Smooth muscle cell (in vitro differentiated cells): ENCODE measurements at regions not wholly inside any gene's neighbourhood (a gene's known extent, or its start where the extent isn't known, plus 50 kb on each side); places are given as distances from the start of the nearest gene placed in this dataset.

Experiments
- DNase-seq: peaks from one replicate; lab custom pipeline; 2025; ENCODE audit not compliant: unreplicated experiment; lab: John Stamatoyannopoulos, UW
- H2AFZ ChIP-seq: fragments of 200-600 bp; sonication (generic); 2 replicates; pipeline ENCODE4 v1.6.0; 2016; ENCODE audit warnings: antibody characterized with exemption, low read depth, mild to moderate bottlenecking
- H3F3A ChIP-seq: fragments of 200-600 bp; sonication (generic); 2 replicates; pipeline ENCODE4 v1.6.0; 2017; ENCODE audit warnings: antibody characterized with exemption, low read depth
- H3K27ac ChIP-seq: fragments of 200-600 bp; sonication (generic); 2 replicates; pipeline ENCODE4 v1.5.1; 2016; ENCODE audit warnings: low read depth, mild to moderate bottlenecking
- H3K27me3 ChIP-seq: fragments of 200-600 bp; sonication (generic); 2 replicates; pipeline ENCODE4 v1.6.1; 2016; ENCODE audit warnings: low read depth, mild to moderate bottlenecking
- H3K36me3 ChIP-seq: fragments of 200-600 bp; sonication (generic); 2 replicates; pipeline ENCODE4 v1.5.1; 2016; ENCODE audit warnings: low read depth
- H3K4me1 ChIP-seq: fragments of 200-600 bp; sonication (generic); 2 replicates; pipeline ENCODE4 v1.5.1; 2016; ENCODE audit warnings: low read depth
- H3K4me2 ChIP-seq: fragments of 200-600 bp; sonication (generic); 2 replicates; pipeline ENCODE4 v1.6.0; 2016; ENCODE audit warnings: mild to moderate bottlenecking
- H3K4me3 ChIP-seq: fragments of 200-600 bp; sonication (generic); 2 replicates; pipeline ENCODE4 v1.5.1; 2016; ENCODE audit warnings: mild to moderate bottlenecking
- H3K79me2 ChIP-seq: fragments of 200-600 bp; sonication (generic); 2 replicates; pipeline ENCODE4 v1.6.0; 2016; ENCODE audit warnings: low read depth, mild to moderate bottlenecking
- H3K9ac ChIP-seq: fragments of 200-600 bp; sonication (generic); 2 replicates; pipeline ENCODE4 v1.6.0; 2016; ENCODE audit warnings: low read depth
- H3K9me3 ChIP-seq: fragments of 200-600 bp; sonication (generic); replicated peaks from 2 replicates; pipeline ENCODE4 v1.5.1; 2016; ENCODE audit warnings: low read depth
- H4K20me1 ChIP-seq: fragments of 200-600 bp; sonication (generic); 2 replicates; pipeline ENCODE4 v1.6.0; 2016; ENCODE audit warnings: low read depth
- CTCF ChIP-seq: fragments of 200-600 bp; sonication (generic); IDR thresholded peaks from 2 replicates; pipeline ENCODE4 v1.5.1; 2017; ENCODE audit warnings: borderline replicate concordance, mild to moderate bottlenecking, antibody characterized with exemption; ENCODE audit not compliant: insufficient read depth, poor library complexity, severe bottlenecking
- WGBS: methylation state at CpG from one replicate; pipeline ENCODE4 v1.1.7; 2016; ENCODE audit warnings: low lambda C conversion rate; 5-methylcytosine and 5-hydroxymethylcytosine counted together

GRCh38 chr13:29689548-29689947 lies 94.1 kb upstream of the SLC7A1 start:
- no peak overlapping the region for H2AFZ ChIP-seq
- WGBS, result 83% methylated on average over 3 of the region's 3 CpGs

DNA sequence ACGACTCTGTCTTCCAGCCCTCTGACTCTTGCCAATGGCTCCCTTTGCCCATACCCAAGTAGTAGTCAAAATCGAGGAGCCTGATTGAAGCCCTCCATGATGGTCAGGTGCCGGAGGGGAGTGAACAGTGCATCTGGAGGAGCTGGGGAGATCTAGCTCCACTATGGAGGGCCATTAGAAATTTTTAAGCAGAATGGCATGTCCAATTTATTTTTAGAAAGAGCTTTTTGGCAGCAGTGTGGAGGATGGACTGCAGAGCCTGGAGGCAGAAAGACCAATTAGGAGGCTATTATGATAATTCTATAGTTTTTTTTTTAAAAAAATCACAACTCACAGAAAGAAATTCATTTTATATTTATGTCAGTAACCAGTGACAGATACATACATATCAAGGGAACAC lies 92.7 kb upstream of the SLC7A1 start:
- Histone ChIP-seq H3K79me2 (no peaks in the 10 kb centered on the region), H3K4me2 (no peak overlapping the region), H4K20me1 (no peaks in the 10 kb centered on the region), H2AFZ (no peak overlapping the region), H3K36me3 (no peaks in the 10 kb centered on the region), H3K27me3 (no peaks in the 10 kb centered on the region), H3F3A (no peaks in the 10 kb centered on the region), H3K4me3 (no peak overlapping the region), H3K4me1 (no peaks in the 10 kb centered on the region), H3K27ac (no peak overlapping the region), H3K9me3 (no peaks in the 10 kb centered on the region), H3K9ac (no peak overlapping the region)
- DNase-seq, result no peak
- TF ChIP-seq CTCF, result no peak
- 90% methylated on average over 3 of the region's 3 CpGs for WGBS

More at GRCh38 chr13:29689548-29689947, 94.1 kb upstream of the SLC7A1 start:
- H3K4me1 ChIP-seq, result no peaks in the 10 kb centered on the region
- no peak for DNase-seq
- H3K4me3 ChIP-seq, result no peak overlapping the region
- no peak overlapping the region for H3K27ac ChIP-seq
- no peaks in the 10 kb centered on the region for H3F3A ChIP-seq
- H3K27me3 ChIP-seq, result no peaks in the 10 kb centered on the region
- TF ChIP-seq CTCF, result no peak
- H3K79me2 ChIP-seq, result no peaks in the 10 kb centered on the region
- no peaks in the 10 kb centered on the region for H3K36me3 ChIP-seq
- no peak overlapping the region for H3K4me2 ChIP-seq
- no peaks in the 10 kb centered on the region for H3K9me3 ChIP-seq
- H3K9ac ChIP-seq, result no peak overlapping the region
- no peaks in the 10 kb centered on the region for H4K20me1 ChIP-seq

DNA sequence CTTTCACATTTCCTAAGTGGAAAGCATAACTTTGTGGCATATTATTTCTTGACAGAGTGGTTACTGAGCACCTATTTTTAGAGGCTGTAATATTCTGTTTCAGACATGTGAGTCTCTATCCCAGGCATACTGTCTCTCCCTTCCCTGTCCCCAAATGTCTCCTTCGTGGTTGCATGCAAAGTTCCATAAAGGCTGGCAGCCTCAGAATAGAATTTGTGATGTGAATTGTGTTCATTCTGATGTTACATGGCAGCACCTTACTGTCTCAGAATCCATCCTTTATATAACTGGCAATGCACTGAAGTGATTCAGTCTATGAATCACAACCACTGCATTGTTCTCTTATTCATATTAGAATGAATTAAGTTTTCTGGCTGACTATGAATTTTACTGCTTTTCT lies 89.0 kb upstream of the SLC7A1 start:
- no peak overlapping the region for H3K9ac ChIP-seq
- no peak overlapping the region for H3K27ac ChIP-seq
- H3K4me1 ChIP-seq, result no peaks in the 10 kb centered on the region
- H3K9me3 ChIP-seq, result no peaks in the 10 kb centered on the region
- no peaks in the 10 kb centered on the region for H3K27me3 ChIP-seq
- no peak overlapping the region for H2AFZ ChIP-seq
- H3F3A ChIP-seq, result peaks cover 4% of the 10 kb centered on the region
- no peak for DNase-seq
- H3K36me3 ChIP-seq, result no peaks in the 10 kb centered on the region
- no peak overlapping the region for H3K4me3 ChIP-seq
- no peaks in the 10 kb centered on the region for H3K79me2 ChIP-seq
- WGBS, result 83% methylated on average over 1 of the region's 1 CpG
- H4K20me1 ChIP-seq, result no peaks in the 10 kb centered on the region
- no peak overlapping the region for H3K4me2 ChIP-seq
- TF ChIP-seq CTCF, result no peak

GRCh38 chr13:29683041-29683440 lies 87.6 kb upstream of the SLC7A1 start:
- H3K27me3 ChIP-seq, result no peaks in the 10 kb centered on the region
- H3K4me3 ChIP-seq, result no peak overlapping the region
- H2AFZ ChIP-seq, result no peak overlapping the region
- H3K4me2 ChIP-seq, result no peak overlapping the region
- no peaks in the 10 kb centered on the region for H3K79me2 ChIP-seq
- no peaks in the 10 kb centered on the region for H3K9me3 ChIP-seq
- H3K36me3 ChIP-seq, result no peaks in the 10 kb centered on the region
- WGBS, result 79% methylated on average over 4 of the region's 4 CpGs
- peaks cover 6% of the 10 kb centered on the region for H3F3A ChIP-seq
- H3K4me1 ChIP-seq, result no peaks in the 10 kb centered on the region
- no peak for DNase-seq
- H3K27ac ChIP-seq, result no peak overlapping the region
- no peaks in the 10 kb centered on the region for H4K20me1 ChIP-seq
- H3K9ac ChIP-seq, result no peak overlapping the region
- no peak for TF ChIP-seq CTCF
